ENCODE measurements at regions not wholly inside any gene's neighbourhood (a gene's known extent, or its start where the extent isn't known, plus 50 kb on each side); places are given as distances from the start of the nearest gene placed in this dataset.

- TF ChIP-seq, protein P1, sequence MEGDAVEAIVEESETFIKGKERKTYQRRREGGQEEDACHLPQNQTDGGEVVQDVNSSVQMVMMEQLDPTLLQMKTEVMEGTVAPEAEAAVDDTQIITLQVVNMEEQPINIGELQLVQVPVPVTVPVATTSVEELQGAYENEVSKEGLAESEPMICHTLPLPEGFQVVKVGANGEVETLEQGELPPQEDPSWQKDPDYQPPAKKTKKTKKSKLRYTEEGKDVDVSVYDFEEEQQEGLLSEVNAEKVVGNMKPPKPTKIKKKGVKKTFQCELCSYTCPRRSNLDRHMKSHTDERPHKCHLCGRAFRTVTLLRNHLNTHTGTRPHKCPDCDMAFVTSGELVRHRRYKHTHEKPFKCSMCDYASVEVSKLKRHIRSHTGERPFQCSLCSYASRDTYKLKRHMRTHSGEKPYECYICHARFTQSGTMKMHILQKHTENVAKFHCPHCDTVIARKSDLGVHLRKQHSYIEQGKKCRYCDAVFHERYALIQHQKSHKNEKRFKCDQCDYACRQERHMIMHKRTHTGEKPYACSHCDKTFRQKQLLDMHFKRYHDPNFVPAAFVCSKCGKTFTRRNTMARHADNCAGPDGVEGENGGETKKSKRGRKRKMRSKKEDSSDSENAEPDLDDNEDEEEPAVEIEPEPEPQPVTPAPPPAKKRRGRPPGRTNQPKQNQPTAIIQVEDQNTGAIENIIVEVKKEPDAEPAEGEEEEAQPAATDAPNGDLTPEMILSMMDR (IDR thresholded peaks at IDR 0.05 in 8 of 11, conservative IDR thresholded peaks at IDR 0.05 in 3 of 11) = no peak
- TF ChIP-seq POLR2A (IDR thresholded peaks at IDR 0.05) = no peak
These were observed 321.2 kb upstream of the AZI2 start for GRCh38 chr3:28669870-28670269.
